ENCODE measurements at regions not wholly inside any gene's neighbourhood (a gene's known extent, or its start where the extent isn't known, plus 50 kb on each side); places are given as distances from the start of the nearest gene placed in this dataset.

GRCh38 chr1:25169168-25169567 is 63.1 kb downstream of the SYF2 start:
- H4K20me1 ChIP-seq (ENCODE audit: insufficient read depth) = no peaks in the 10 kb centered on the region
- TF ChIP-seq RAD21 (conservative IDR thresholded peaks at IDR 0.05) = no peak
- TF ChIP-seq CTCF (IDR thresholded peaks at IDR 0.05; ENCODE audit: poor library complexity, severe bottlenecking) = no peak
- TF ChIP-seq SMC3 (conservative IDR thresholded peaks at IDR 0.05; ENCODE audit: poor library complexity) = no peak
- no peak for TF ChIP-seq EP300 (conservative IDR thresholded peaks at IDR 0.05; ENCODE audit: poor library complexity, severe bottlenecking)
- H3K79me2 ChIP-seq (replicated peaks; ENCODE audit: insufficient read depth, low read length) = no peaks in the 10 kb centered on the region
- no peak overlapping the region for H3K4me3 ChIP-seq (ENCODE audit: low read length)
- H3F3A ChIP-seq (ENCODE audit: insufficient read depth, low read length, poor library complexity, severe bottlenecking) = no peaks in the 10 kb centered on the region
- H3K9me2 ChIP-seq (ENCODE audit: insufficient read depth, low read length) = no peaks in the 10 kb centered on the region
- no peak overlapping the region for H2AFZ ChIP-seq (ENCODE audit: low read depth, low read length)
- H3K36me3 ChIP-seq (ENCODE audit: insufficient read depth, low read length) = no peaks in the 10 kb centered on the region
- no peaks in the 10 kb centered on the region for H3K9me3 ChIP-seq (ENCODE audit: low read length)
- H3K4me2 ChIP-seq (ENCODE audit: low read length) = no peak overlapping the region
- H3K9ac ChIP-seq (ENCODE audit: low read length) = no peak overlapping the region
- H3K27me3 ChIP-seq (ENCODE audit: insufficient read depth, low read depth, low read length) = no peaks in the 10 kb centered on the region
- H3K27ac ChIP-seq (ENCODE audit: low read length) = no peak overlapping the region

- Histone ChIP-seq H3K9ac (ENCODE audit: low read length) (no peak overlapping the region), H3K4me2 (ENCODE audit: low read length) (no peak overlapping the region), H3K4me3 (ENCODE audit: low read length) (no peak overlapping the region), H2AFZ (ENCODE audit: low read depth, low read length) (no peak overlapping the region), H3K9me3 (ENCODE audit: low read length) (no peaks in the 10 kb centered on the region), H4K20me1 (ENCODE audit: insufficient read depth) (no peaks in the 10 kb centered on the region), H3K9me2 (ENCODE audit: insufficient read depth, low read length) (no peaks in the 10 kb centered on the region), H3K36me3 (ENCODE audit: insufficient read depth, low read length) (no peaks in the 10 kb centered on the region), H3K27ac (ENCODE audit: low read length) (no peak overlapping the region), H3K79me2 (replicated peaks; ENCODE audit: insufficient read depth, low read length) (no peaks in the 10 kb centered on the region), H3F3A (ENCODE audit: insufficient read depth, low read length, poor library complexity, severe bottlenecking) (no peaks in the 10 kb centered on the region), H3K27me3 (ENCODE audit: insufficient read depth, low read depth, low read length) (no peaks in the 10 kb centered on the region)
- TF ChIP-seq TAF1 (IDR thresholded peaks at IDR 0.05; ENCODE audit: low read depth) (no peak), POLR2AphosphoS5 (IDR thresholded peaks at IDR 0.05) (no peak), MXI1 (conservative IDR thresholded peaks at IDR 0.05; ENCODE audit: poor library complexity, severe bottlenecking) (no peak), RAD21 (conservative IDR thresholded peaks at IDR 0.05) (no peak), SMC3 (conservative IDR thresholded peaks at IDR 0.05; ENCODE audit: poor library complexity) (no peak), REST (IDR thresholded peaks at IDR 0.05; ENCODE audit: borderline replicate concordance) (no peak), EZH2 (IDR thresholded peaks at IDR 0.05; ENCODE audit: borderline replicate concordance, insufficient read depth, low read length, poor library complexity, severe bottlenecking) (no peak), EP300 (conservative IDR thresholded peaks at IDR 0.05; ENCODE audit: poor library complexity, severe bottlenecking) (no peak), CTCF (IDR thresholded peaks at IDR 0.05; ENCODE audit: poor library complexity, severe bottlenecking) (no peak)
Measured at GRCh38 chr1:25168193-25169071, 63.9 kb downstream of the SYF2 start.
